ENCODE measurements at regions not wholly inside any gene's neighbourhood (a gene's known extent, or its start where the extent isn't known, plus 50 kb on each side); places are given as distances from the start of the nearest gene placed in this dataset.

GRCh38 chr6:156701966-156702365 lies 75.2 kb upstream of the ARID1B start:
- Histone ChIP-seq H3K27ac (ENCODE audit: low read length) (no peak overlapping the region), H3F3A (ENCODE audit: insufficient read depth, low read length, poor library complexity, severe bottlenecking) (no peaks in the 10 kb centered on the region), H3K27me3 (ENCODE audit: insufficient read depth, low read depth, low read length) (no peaks in the 10 kb centered on the region), H3K79me2 (replicated peaks; ENCODE audit: insufficient read depth, low read length) (no peaks in the 10 kb centered on the region), H3K36me3 (ENCODE audit: insufficient read depth, low read length) (no peaks in the 10 kb centered on the region), H3K9me3 (ENCODE audit: low read length) (no peaks in the 10 kb centered on the region), H3K9ac (ENCODE audit: low read length) (no peak overlapping the region), H2AFZ (ENCODE audit: low read depth, low read length) (no peak overlapping the region), H4K20me1 (ENCODE audit: insufficient read depth) (no peaks in the 10 kb centered on the region), H3K4me3 (ENCODE audit: low read length) (no peak overlapping the region), H3K9me2 (ENCODE audit: insufficient read depth, low read length) (no peaks in the 10 kb centered on the region), H3K4me2 (ENCODE audit: low read length) (no peak overlapping the region)
- TF ChIP-seq EZH2 (IDR thresholded peaks at IDR 0.05; ENCODE audit: borderline replicate concordance, insufficient read depth, low read length, poor library complexity, severe bottlenecking) (no peak), EP300 (conservative IDR thresholded peaks at IDR 0.05; ENCODE audit: poor library complexity, severe bottlenecking) (no peak), RAD21 (conservative IDR thresholded peaks at IDR 0.05) (no peak), SMC3 (conservative IDR thresholded peaks at IDR 0.05; ENCODE audit: poor library complexity) (no peak), POLR2AphosphoS5 (IDR thresholded peaks at IDR 0.05) (no peak), CTCF (IDR thresholded peaks at IDR 0.05; ENCODE audit: poor library complexity, severe bottlenecking) (no peak), REST (IDR thresholded peaks at IDR 0.05; ENCODE audit: borderline replicate concordance) (no peak), TAF1 (IDR thresholded peaks at IDR 0.05; ENCODE audit: low read depth) (no peak), MXI1 (conservative IDR thresholded peaks at IDR 0.05; ENCODE audit: poor library complexity, severe bottlenecking) (no peak)

- no peaks in the 10 kb centered on the region for H4K20me1 ChIP-seq (ENCODE audit: insufficient read depth)
- H3K79me2 ChIP-seq (replicated peaks; ENCODE audit: insufficient read depth, low read length): no peaks in the 10 kb centered on the region
- H3K9ac ChIP-seq (ENCODE audit: low read length): no peak overlapping the region
- H2AFZ ChIP-seq (ENCODE audit: low read depth, low read length): no peak overlapping the region
- no peaks in the 10 kb centered on the region for H3F3A ChIP-seq (ENCODE audit: insufficient read depth, low read length, poor library complexity, severe bottlenecking)
- H3K4me2 ChIP-seq (ENCODE audit: low read length): no peak overlapping the region
- H3K27me3 ChIP-seq (ENCODE audit: insufficient read depth, low read depth, low read length): no peaks in the 10 kb centered on the region
- no peaks in the 10 kb centered on the region for H3K36me3 ChIP-seq (ENCODE audit: insufficient read depth, low read length)
- no peaks in the 10 kb centered on the region for H3K9me2 ChIP-seq (ENCODE audit: insufficient read depth, low read length)
- no peak overlapping the region for H3K4me3 ChIP-seq (ENCODE audit: low read length)
- no peak overlapping the region for H3K27ac ChIP-seq (ENCODE audit: low read length)
- TF ChIP-seq TAF1 (IDR thresholded peaks at IDR 0.05; ENCODE audit: low read depth) (no peak), MXI1 (conservative IDR thresholded peaks at IDR 0.05; ENCODE audit: poor library complexity, severe bottlenecking) (no peak), REST (IDR thresholded peaks at IDR 0.05; ENCODE audit: borderline replicate concordance) (no peak), SMC3 (conservative IDR thresholded peaks at IDR 0.05; ENCODE audit: poor library complexity) (no peak), CTCF (IDR thresholded peaks at IDR 0.05; ENCODE audit: poor library complexity, severe bottlenecking) (no peak), EP300 (conservative IDR thresholded peaks at IDR 0.05; ENCODE audit: poor library complexity, severe bottlenecking) (no peak), POLR2AphosphoS5 (IDR thresholded peaks at IDR 0.05) (no peak), EZH2 (IDR thresholded peaks at IDR 0.05; ENCODE audit: borderline replicate concordance, insufficient read depth, low read length, poor library complexity, severe bottlenecking) (no peak)
- no peaks in the 10 kb centered on the region for H3K9me3 ChIP-seq (ENCODE audit: low read length)
Observed at GRCh38 chr6:156700440-156701057, 76.6 kb upstream of the ARID1B start.

Measured in neural cell (in vitro differentiated cells).